Skin epidermis (tissue), 12 donors: ENCODE measurements at regions not wholly inside any gene's neighbourhood (a gene's known extent, or its start where the extent isn't known, plus 50 kb on each side); places are given as distances from the start of the nearest gene placed in this dataset.
"Not testable (repeated sequence)": the region's sequence is repeated elsewhere in the genome, so short reads cannot be mapped to it uniquely, and the experiment has no call there.

Experiments
- H3K27ac ChIP-seq, 21 experiments: fragments of 200-600 bp; sonication (generic) in 11 of 21; one replicate each; pipeline ENCODE4 v1.5.0; 2020; ENCODE audit warnings: mild to moderate bottlenecking in 3 of 21, inconsistent platforms in 2 of 21, moderate library complexity in 2 of 21
- H3K4me3 ChIP-seq, 7 experiments: fragments of 200-600 bp; sonication (generic) in 2 of 7; one replicate each; pipeline ENCODE4 v1.5.0; 2020; ENCODE audit warnings: inconsistent platforms in 2 of 7, mild to moderate bottlenecking in 2 of 7, moderate library complexity in 1 of 7

DNA sequence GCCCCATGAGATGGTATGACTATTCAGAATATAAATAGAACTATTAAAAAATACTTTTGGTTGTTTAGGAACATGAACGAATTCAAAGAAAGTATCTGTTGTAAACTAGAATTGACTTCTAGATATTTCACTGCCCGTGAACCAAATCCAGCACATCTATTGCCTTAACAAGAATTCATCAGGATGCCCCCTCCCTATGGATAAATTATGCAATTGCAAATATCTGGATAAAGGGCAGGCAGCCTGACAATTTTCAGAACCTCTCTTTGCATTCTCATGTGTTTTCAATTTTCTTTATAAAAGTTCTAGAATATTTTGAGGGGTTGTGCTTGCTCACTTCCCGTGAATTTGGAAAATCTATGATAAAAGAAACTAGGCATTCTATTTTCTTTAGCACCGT lies 822.1 kb upstream of the SORCS1 start:
- no peak overlapping the region for H3K4me3 ChIP-seq
- H3K27ac ChIP-seq = no peak overlapping the region

DNA sequence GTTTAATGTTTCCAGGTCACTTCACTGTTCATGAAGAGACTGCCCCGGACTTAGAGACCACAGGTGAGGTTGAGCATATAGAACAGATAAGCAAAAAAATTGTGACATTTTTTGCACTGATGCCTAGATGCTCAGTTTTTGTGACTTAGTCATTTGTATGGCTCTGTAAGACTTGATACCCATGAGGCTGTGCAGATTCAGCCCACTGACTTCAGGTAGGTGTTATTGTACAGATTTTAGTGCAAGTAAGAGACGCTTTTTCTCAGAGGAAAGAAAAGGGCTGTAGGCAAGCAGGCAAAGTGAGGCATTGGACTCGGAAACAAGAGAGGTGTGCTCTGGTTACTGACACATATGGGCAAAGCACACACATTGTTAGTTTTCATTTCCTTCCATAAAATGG lies 820.1 kb upstream of the SORCS1 start:
- Histone ChIP-seq H3K27ac (no peak overlapping the region), H3K4me3 (no peak overlapping the region)

DNA sequence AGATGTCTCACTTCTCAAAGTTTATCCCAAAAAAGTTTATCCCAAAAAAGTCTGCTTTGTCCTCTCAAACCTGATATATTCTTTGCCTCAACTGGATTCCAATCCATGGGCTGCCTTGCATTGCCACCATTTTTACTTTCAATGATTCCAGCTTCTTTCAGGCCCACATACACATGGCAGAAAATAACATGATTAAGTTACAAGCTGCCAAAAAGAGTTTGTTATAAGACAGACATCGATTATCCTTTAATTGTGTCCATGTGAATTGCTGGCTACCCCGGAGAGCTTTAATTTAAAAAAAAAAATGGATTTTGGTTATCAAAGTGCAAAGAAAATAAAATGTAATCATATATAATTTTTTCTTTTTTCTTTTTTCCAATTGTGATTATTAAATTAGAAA lies 819.6 kb upstream of the SORCS1 start:
- no peak overlapping the region for H3K27ac ChIP-seq

DNA sequence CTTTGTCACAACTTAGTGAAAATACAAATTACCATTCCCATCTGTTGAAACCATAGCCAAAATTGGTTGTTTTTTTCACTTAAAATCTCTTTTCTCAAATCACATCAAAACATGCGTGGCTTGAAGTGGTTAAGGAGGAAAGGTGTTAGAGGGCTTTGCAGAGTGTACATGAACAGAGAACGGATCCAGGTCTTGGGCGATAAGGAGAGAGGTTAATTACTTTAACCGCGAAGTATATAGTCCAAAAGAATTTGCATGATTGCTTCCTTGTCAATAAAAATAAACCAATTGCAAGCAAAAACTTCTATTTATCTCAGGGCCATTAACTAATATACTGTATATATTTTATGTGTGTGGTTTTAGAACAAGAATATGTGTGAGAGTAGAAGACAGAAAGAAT lies 813.9 kb upstream of the SORCS1 start:
- H3K27ac ChIP-seq = no peak overlapping the region
- no peak overlapping the region for H3K4me3 ChIP-seq

More for the DNA sequence above, 819.6 kb upstream of the SORCS1 start:
- no peak overlapping the region for H3K4me3 ChIP-seq

DNA sequence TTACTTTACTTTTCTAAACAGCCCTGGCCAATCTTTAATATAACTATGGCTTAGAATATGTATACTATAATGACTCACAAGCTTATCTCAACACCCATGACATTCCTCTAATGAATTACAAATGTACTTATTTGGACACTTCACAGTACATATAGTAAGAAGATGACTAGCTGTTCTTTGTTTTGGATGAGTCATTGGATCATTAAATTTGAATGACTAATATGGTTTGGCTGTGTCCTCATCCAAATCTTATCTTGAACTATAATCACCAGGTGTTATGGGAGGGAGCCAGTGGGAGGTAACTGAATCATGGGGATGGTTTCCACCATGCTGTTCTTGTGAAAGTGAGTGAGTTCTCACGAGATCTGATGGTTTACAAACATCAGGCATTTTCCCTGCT lies 807.5 kb upstream of the SORCS1 start:
- Histone ChIP-seq H3K27ac (no peak overlapping the region), H3K4me3 (no peak overlapping the region)

DNA sequence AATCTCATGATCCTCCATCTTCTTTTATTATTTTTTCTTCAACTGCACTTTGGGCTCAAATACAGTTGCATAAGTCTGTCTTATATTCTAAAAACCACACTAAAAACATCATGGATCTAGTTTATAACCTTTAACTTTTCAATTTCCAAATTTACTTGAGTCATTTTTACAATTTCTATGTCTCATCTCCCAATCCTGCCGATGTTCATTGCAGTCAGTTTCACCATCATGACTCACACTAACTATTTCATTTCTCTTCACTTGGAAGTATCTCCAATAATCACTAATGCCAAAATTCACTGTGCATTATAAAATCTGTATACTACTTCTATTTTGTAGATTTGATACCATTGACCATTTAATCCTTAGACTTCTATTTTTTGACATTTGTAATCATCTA lies 806.9 kb upstream of the SORCS1 start:
- H3K4me3 ChIP-seq = no peak overlapping the region
- no peak overlapping the region for H3K27ac ChIP-seq

DNA sequence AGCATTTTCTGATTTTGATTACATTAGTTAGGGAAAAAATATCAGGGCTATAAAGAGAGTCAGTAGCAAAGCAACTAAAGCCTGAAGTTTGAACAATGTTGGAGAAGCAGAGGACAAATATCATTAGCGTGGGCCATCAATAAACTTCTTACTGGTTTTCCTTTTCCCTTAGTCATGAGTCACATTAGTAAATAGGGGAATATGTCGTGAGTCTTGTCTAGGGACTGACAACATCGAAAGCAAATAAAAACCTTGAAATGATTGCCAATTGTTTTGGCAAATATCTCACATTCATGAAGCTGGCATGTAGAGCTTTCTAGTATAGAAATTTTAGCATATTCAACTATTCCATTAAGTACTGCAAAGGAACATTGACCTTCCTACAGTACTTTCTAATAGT lies 806.0 kb upstream of the SORCS1 start:
- no peak overlapping the region for H3K4me3 ChIP-seq
- no peak overlapping the region for H3K27ac ChIP-seq

DNA sequence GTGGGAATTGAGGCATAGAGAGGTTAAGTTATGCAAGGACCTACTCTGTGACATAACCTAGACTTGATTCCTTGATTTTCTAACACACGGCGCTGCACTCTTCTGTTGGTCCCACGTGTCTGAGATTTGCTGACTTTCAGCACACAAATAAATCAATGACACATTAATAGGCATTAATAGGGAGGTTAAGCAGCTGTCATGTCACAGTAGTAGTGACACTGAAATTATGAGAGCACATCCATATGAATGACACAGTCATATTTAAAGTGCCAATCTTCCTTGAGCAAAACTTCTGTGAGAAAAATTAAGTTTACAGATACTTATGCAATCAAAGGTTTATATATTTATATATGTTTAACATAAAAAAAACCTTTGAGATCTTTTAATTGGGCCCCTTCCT lies 805.4 kb upstream of the SORCS1 start:
- no peak overlapping the region for H3K27ac ChIP-seq
- H3K4me3 ChIP-seq = no peak overlapping the region

DNA sequence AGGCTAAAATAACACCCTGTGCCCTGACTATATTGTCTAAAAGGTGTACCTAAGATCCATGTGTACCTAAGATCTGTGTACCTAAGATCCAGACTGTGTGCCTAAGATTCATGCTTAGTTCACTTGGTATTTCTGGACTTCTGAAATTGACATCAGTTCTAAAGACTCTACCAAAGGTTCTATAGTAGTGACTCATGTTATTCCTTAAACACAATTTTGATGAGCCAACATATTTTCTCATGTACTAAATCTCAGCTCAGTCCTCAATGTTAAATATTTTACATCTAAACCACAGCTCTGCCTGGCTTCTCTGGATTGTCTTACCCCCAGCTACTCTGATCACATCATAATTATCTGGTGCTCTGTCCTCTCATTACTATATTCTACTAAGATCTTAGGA lies 802.3 kb upstream of the SORCS1 start:
- no peak overlapping the region for H3K27ac ChIP-seq
- H3K4me3 ChIP-seq = no peak overlapping the region

DNA sequence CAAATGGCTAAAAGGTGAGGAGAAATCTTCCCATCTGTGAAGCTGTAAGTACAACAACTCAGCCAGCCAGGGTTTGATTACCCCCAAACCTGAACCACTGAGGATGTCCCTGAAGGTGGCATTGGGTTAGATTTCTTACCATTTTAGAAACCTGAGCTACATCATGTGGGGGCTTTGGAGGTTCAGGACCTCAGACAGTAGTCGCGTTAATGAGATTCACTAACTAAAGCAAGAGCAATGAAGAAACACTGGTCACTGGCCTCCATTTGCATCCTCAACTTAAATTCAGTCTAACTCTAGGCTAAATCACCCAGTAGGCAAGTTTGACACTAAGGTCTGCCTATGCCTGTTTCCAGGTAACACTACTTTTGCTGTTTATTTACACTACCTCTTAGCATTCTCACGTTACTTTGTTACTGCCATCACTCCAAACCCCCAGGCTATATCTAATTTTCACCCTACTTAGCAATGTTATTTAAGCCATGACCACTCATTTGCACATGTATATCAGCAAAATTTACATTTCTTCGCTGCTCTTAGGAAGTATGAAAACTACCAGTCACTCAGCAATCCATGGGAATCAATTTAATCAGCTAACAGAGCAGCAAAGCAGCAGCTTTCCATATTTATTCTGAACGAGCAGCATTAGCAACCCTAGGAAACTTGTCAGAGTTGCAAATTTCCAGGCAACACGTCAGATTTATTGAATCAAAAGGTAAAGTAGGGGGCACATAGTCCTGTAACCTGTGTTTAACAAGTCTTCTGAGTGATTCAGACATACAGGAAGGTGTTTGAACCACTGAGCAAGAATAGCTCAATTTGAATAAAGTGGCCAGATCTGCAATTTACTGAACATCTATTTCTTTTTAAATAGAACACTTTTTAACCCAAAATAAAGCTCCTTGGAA lies 788.4 kb upstream of the SORCS1 start:
- H3K4me3 ChIP-seq = no peak overlapping the region
- H3K27ac ChIP-seq = no peak overlapping the region

DNA sequence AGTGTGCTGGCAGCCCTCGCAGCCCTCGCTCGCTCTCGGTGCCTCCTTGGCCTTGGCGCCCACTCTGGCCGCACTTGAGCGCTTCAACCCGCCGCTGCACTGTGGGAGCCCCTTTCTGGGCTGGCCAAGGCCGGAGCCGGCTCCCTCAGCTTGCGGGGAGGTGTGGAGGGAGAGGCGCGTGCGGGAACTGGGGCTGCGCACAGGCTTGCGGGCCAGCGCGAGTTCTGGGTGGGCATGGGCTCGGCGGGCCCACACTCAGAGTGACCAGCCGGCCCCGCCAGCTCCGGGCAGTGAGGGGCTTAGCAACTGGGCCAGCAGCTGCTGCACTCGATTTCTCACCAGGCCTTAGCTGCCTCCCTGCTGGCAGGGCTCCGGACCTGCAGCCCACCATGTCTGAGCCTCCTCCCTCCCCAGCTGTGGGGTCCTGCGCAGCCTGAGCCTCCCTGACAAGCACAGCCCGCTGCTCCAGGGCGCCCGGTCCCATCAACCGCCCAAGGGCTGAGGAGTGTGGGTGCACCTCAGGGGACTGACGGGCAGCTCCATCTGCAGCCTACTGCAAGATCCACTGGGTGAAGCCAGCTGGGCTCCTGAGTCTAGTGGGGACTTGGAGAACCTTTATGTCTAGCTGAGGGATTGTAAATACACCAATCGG lies 786.0 kb upstream of the SORCS1 start:
- not testable (repeated sequence) for H3K4me3 ChIP-seq, H3K27ac ChIP-seq

DNA sequence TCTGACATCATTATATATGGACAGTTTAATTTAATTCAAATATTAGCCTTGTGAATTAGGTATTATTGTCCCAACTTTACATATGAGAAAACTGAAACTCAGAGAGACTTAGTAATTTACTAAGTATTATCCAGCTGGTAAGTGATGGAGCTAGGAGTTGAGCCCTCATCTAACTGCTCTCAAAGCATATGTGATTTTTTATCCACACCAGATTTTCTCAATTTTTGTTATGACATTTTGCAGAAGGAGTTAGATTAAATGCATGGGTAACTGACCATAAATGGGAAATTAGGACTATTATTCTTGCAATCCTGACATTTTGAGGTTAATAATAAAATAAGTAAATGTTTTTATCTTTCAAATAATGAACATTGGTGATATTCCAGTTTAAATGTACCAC lies 778.3 kb upstream of the SORCS1 start:
- no peak overlapping the region for H3K4me3 ChIP-seq
- H3K27ac ChIP-seq = no peak overlapping the region

DNA sequence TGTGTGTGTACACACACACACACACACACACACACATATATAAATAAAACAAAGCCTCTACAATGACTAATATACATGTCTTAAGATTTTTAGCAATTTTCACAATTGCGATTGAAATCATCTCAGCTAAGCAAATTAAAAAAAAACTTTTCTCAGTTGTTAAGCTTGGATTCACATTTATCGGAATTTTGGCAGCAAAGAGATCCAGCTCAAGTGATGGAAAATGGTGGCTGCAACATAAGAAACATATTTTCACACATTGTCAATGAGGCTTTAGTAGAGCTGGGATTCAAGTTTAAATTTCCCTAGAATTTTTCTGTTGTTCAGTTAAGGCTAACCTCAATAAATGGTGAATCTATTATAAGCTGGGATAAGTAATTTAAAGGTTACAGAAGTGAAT lies 768.6 kb upstream of the SORCS1 start:
- Histone ChIP-seq H3K4me3 (no peak overlapping the region), H3K27ac (no peak overlapping the region)

DNA sequence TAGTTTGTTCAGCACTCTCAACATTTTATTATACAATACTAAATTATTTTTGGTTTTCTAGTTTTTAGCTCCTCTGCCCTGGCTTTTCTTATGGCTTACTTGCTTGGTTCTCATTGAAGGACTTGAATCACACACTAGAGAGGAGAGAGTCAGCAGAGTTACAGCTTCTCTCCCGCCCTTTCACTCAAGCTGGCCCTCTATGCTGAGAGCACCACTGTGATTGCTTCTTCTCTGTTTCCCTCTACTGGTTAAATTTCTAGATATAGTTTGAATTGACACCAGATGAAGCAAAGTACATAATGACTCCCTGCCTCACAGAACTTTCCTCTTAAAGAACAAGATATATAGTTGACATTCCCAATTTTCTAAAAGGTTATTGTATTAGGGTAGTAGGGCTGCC lies 767.3 kb upstream of the SORCS1 start:
- H3K4me3 ChIP-seq = no peak overlapping the region

DNA sequence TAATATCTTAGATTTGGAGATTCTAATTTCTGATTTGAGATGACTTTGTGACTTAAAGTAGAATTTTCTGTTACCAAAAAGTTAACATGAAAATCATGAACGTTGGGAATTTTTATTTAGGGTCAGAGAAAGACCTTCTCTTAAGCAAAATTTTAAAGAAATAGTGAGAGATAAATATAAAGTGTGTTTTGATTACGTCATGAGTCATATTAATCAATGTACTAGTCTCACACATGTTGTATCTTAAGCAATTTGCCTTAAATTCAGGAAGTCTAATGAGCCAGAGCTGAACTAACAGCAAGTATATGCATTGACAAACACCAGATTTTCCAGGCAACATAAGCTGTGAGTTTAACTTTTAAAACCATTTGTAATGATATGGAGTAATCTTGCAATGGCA lies 765.5 kb upstream of the SORCS1 start:
- H3K27ac ChIP-seq = no peak overlapping the region
- H3K4me3 ChIP-seq = no peak overlapping the region

More for the DNA sequence above, 767.3 kb upstream of the SORCS1 start:
- H3K27ac ChIP-seq = no peak overlapping the region

DNA sequence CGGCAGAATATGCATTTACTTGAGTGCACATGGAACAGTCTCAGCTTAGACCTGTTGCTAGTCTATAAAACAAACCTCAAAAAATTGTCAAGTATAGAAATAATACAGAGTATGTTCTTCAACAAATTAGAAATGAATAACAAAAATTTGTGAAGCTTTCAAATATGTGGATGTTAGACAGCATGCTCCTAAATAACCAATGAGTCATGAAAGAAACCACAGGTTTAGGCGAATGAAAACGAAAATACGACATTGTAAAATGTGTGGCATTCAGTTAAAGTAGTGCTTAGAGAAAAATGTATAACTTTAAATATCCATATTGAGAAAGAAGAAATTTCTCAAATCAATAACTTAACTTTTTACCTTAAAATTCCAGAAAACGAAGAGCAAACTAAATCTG lies 760.0 kb upstream of the SORCS1 start:
- Histone ChIP-seq H3K4me3 (no peak overlapping the region), H3K27ac (no peak overlapping the region)

DNA sequence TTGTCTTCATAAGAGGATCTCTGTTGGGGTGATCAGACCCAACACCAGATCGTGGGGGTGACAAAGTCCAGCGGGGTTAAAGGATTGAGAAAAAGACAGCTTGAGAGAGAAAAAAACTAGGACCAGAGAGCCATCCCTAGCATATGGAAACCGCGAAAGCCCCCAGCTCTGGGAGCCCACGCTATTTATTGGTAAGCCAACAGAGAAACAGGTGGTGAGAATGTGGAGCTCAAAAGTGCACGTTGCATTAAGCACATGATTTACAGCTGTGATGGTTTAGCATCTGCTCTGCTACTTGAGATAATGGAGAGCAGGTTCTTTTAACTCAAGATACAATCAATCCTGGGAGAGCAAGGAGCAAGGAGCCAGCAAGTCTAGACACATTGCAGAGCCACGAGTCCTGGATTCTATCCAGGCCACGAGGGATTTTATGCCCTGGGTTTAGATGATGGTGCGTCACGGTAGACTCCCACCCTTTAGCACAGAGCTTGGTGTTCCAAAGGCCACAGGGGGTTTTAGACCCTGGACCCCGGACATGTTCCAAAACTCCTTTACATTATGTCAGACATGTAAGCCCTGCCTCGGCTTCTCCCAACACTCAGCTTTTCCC lies 755.2 kb upstream of the SORCS1 start:
- Histone ChIP-seq H3K4me3 (no peak overlapping the region), H3K27ac (no peak overlapping the region)

DNA sequence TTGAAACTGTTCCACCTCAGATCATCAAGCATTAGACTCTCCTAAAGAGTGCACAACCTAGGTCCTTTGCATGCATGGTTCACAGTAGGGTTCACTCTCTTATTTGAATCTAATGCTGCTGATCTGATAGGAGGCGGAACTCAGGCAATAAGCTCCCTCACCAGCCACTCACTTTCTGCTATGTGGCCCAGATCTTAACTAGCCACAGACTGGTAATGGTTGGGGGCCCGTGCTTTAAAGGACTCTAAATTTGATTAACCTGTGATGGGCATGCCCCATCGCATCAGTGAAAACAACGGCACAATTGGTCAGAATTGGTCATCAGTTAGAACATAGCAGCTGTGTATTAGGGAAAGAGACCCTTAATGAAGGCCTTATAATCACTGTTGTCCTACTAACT lies 753.7 kb upstream of the SORCS1 start:
- Histone ChIP-seq H3K4me3 (no peak overlapping the region), H3K27ac (no peak overlapping the region)

DNA sequence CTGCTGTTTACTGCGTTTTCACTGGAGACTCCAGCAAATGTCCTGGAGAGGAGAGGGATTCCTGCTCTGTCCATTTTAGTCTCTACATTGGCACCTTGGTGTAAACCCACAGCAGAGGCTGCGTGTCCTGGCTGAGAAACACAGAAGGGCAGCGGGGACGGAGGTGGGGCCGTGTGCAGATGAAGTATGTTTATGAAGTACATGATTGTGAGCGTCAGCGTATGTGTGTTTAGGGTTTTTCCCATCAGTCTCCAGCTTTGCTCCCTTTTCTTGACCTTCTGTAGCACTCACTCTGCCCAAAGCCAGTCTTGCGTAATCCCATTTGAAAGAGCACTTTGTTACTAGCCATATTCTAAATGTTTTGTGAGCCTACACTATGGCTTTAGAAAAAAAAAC lies 750.7 kb upstream of the SORCS1 start:
- Histone ChIP-seq H3K27ac (peak overlapping the region in 1 of 21 experiments; percentile 48), H3K4me3 (peak overlapping the region in 3 of 7 experiments; percentile 16 to 38 (median 21))

DNA sequence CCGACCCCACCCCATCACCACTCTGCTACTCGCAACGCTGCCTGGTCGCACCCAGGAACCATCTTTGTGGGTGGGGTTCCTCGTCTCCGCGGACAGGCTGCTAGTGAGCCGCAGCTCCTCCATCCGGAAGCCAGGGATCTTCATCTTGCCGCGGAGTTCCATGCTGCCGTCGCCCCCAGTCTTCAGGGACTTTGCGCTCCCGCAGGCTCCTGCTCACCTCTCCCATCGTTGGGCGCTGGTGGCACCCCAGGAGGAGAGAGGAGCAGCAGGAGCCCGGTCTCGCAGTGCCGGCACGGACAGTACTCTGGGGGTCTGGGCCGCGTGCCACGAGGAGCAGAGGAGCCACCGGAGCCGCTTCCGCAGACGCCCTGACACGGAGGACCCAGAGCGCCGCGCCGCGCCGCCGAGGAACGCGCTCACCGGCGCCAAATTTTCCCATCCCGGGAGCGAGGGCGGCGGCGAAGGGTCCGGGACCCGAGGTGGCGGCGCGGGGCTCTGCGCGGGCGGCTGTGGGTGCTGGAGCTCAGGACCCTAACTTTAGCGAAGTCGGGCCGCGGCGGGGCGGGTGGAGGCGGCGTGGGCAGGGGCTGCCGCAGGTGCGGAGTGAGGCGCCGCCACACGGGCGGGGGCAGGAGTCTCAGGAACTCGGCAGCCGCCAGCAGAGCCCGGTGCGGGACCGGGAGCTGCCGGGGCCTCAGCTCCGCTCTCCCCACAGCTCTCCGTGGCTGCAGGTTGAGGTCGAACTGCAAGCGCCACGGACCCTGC lies 750.1 kb upstream of the SORCS1 start:
- H3K4me3 ChIP-seq = peak overlapping the region in 4 of 7 experiments; percentile 1 to 38 (median 18)
- H3K27ac ChIP-seq = peak overlapping the region in 1 of 21 experiments; percentile 48
